Ovary (tissue), 3 donors: ENCODE measurements at regions not wholly inside any gene's neighbourhood (a gene's known extent, or its start where the extent isn't known, plus 50 kb on each side); places are given as distances from the start of the nearest gene placed in this dataset.

Source experiments
- CTCF ChIP-seq, 3 donors: fragments of 450-650 bp in 2 of 3; fragments of 200-600 bp in 1 of 3; IDR thresholded peaks; one replicate each; pipeline versions ENCODE4 v1.5.1 to v1.8.0; 2016 to 2022; ENCODE audit warnings: antibody characterized with exemption in 3 of 3, mild to moderate bottlenecking in 1 of 3
- POLR2A ChIP-seq: fragments of 450-650 bp; IDR thresholded peaks from one replicate; pipeline ENCODE4 v1.6.1; 2017; ENCODE audit warnings: antibody characterized with exemption, mild to moderate bottlenecking, moderate library complexity
- donor health status: DM: no; HTN: no; CAD: no.

GRCh38 chr4:147163311-147163710, 217.6 kb upstream of the TTC29 start:
- TF ChIP-seq CTCF (IDR thresholded peaks at IDR 0.05) (no peak), POLR2A (no peak)
